GM19438 (cell line): ENCODE measurements at regions not wholly inside any gene's neighbourhood (a gene's known extent, or its start where the extent isn't known, plus 50 kb on each side); places are given as distances from the start of the nearest gene placed in this dataset.

ENCODE experiments used
- ATAC-seq: cut with Tn5 transposase; IDR thresholded peaks from one replicate; pipeline ENCODE4 v1.9.1; 2021; ENCODE audit warnings: low read depth; ENCODE audit not compliant: unreplicated experiment

GRCh38 chr18:38010971-38011857 lies 445.6 kb upstream of the CELF4 start:
- no peak for ATAC-seq

GRCh38 chr18:38010037-38010436 lies 444.4 kb upstream of the CELF4 start:
- ATAC-seq = no peak

GRCh38 chr18:38009320-38009719 lies 443.7 kb upstream of the CELF4 start:
- ATAC-seq = no peak

- no peak for ATAC-seq
These were observed 442.2 kb upstream of the CELF4 start for GRCh38 chr18:38007676-38008330.

- no peak for ATAC-seq
These were observed 441.4 kb upstream of the CELF4 start for GRCh38 chr18:38007026-38007425.

- ATAC-seq = no peak
These were observed 440.9 kb upstream of the CELF4 start for GRCh38 chr18:38006541-38006940.

GRCh38 chr18:37997695-37998094 lies 432.1 kb upstream of the CELF4 start:
- no peak for ATAC-seq

- ATAC-seq = no peak
These were observed 422.3 kb upstream of the CELF4 start for GRCh38 chr18:37987901-37988300.

- ATAC-seq = no peak
These were observed 421.1 kb upstream of the CELF4 start for GRCh38 chr18:37986665-37987064.

GRCh38 chr18:37985126-37985525 lies 419.5 kb upstream of the CELF4 start:
- no peak for ATAC-seq

- ATAC-seq = no peak
These were observed 415.0 kb upstream of the CELF4 start for GRCh38 chr18:37980556-37980955.

GRCh38 chr18:37975446-37975845 lies 409.8 kb upstream of the CELF4 start:
- ATAC-seq = no peak

GRCh38 chr18:37967261-37967660 lies 401.7 kb upstream of the CELF4 start:
- ATAC-seq = no peak

GRCh38 chr18:37965572-37965970 lies 400.0 kb upstream of the CELF4 start:
- ATAC-seq = no peak

GRCh38 chr18:37964885-37965571 lies 399.4 kb upstream of the CELF4 start:
- ATAC-seq = no peak

GRCh38 chr18:37963837-37964236 lies 398.2 kb upstream of the CELF4 start:
- no peak for ATAC-seq

GRCh38 chr18:37962316-37962966 lies 396.8 kb upstream of the CELF4 start:
- ATAC-seq = no peak

- ATAC-seq = no peak
These were observed 392.9 kb upstream of the CELF4 start for GRCh38 chr18:37958499-37958898.

- no peak for ATAC-seq
These were observed 391.3 kb upstream of the CELF4 start for GRCh38 chr18:37956902-37957301.

- ATAC-seq = no peak
These were observed 390.4 kb upstream of the CELF4 start for GRCh38 chr18:37956020-37956419.

- ATAC-seq = no peak
These were observed 389.6 kb upstream of the CELF4 start for GRCh38 chr18:37955201-37955600.
